ENCODE measurements at regions not wholly inside any gene's neighbourhood (a gene's known extent, or its start where the extent isn't known, plus 50 kb on each side); places are given as distances from the start of the nearest gene placed in this dataset.

DNA sequence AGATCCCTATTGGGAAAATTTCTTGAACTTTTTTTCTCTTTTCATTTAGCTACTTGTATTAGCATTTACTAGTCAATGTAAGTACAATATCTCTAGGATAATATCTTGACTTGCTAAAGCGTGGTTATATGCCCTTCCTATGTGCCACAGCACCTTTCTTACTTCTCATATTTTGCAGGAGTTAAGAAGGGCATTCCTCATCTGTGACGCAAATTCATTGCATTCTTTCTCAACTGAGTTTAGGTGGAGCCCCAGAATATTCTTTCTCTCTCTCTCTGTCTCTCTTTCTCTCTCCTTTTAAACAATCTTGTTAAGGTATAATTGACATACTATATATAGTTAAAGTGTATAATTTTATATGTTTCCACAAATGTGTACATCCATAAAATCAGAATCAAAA, 266.1 kb downstream of the RAB38 start:
- no peak for DNase-seq (ENCODE audit: extremely low spot score in 2 of 2)
- Histone ChIP-seq H3K4me3 (no peak overlapping the region), H3K27me3 (no peaks in the 10 kb centered on the region), H3K4me1 (no peaks in the 10 kb centered on the region), H3K27ac (no peak overlapping the region), H3K36me3 (no peaks in the 10 kb centered on the region), H3K9me3 (no peaks in the 10 kb centered on the region)
- TF ChIP-seq POLR2AphosphoS5 (IDR thresholded peaks at IDR 0.05; ENCODE audit: insufficient read depth in 1 of 2, low read depth in 1 of 2) (no peak), POLR2A (IDR thresholded peaks at IDR 0.05) (no peak)
- TF ChIP-seq, protein P1, sequence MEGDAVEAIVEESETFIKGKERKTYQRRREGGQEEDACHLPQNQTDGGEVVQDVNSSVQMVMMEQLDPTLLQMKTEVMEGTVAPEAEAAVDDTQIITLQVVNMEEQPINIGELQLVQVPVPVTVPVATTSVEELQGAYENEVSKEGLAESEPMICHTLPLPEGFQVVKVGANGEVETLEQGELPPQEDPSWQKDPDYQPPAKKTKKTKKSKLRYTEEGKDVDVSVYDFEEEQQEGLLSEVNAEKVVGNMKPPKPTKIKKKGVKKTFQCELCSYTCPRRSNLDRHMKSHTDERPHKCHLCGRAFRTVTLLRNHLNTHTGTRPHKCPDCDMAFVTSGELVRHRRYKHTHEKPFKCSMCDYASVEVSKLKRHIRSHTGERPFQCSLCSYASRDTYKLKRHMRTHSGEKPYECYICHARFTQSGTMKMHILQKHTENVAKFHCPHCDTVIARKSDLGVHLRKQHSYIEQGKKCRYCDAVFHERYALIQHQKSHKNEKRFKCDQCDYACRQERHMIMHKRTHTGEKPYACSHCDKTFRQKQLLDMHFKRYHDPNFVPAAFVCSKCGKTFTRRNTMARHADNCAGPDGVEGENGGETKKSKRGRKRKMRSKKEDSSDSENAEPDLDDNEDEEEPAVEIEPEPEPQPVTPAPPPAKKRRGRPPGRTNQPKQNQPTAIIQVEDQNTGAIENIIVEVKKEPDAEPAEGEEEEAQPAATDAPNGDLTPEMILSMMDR (IDR thresholded peaks at IDR 0.05) = no peak
- intact Hi-C loops (cut with DNase I) = no loop called here

DNA sequence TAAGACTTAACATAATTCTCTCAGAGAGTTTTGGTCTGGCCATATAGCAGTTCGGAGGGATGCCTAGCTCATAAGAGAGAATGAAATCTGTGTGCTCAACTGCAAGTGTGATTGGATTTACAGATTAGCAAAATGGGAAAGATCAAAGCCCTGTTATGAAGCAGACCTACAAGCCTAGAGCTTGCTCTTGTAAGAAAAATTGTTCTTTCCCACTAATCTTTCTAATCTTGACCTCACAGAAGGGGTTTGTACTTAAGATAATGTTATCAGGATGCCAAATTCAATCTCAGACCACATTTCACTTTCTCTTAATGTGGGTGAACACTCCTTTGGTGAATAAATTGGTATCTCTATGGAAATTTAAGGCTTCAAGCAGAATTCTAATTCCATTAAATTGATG, 267.2 kb downstream of the RAB38 start:
- no peaks in the 10 kb centered on the region for H3K4me1 ChIP-seq
- no peaks in the 10 kb centered on the region for H3K36me3 ChIP-seq
- no peaks in the 10 kb centered on the region for H3K9me3 ChIP-seq
- no peak for DNase-seq (ENCODE audit: extremely low spot score in 2 of 2)
- H3K27me3 ChIP-seq = no peaks in the 10 kb centered on the region
- H3K4me3 ChIP-seq = no peak overlapping the region
- TF ChIP-seq POLR2A (IDR thresholded peaks at IDR 0.05) = no peak
- TF ChIP-seq, protein P1 (IDR thresholded peaks at IDR 0.05) = no peak
- no peak for TF ChIP-seq POLR2AphosphoS5 (IDR thresholded peaks at IDR 0.05; ENCODE audit: insufficient read depth in 1 of 2, low read depth in 1 of 2)
- intact Hi-C loops (cut with DNase I) = no loop called here
- no peak overlapping the region for H3K27ac ChIP-seq

DNA sequence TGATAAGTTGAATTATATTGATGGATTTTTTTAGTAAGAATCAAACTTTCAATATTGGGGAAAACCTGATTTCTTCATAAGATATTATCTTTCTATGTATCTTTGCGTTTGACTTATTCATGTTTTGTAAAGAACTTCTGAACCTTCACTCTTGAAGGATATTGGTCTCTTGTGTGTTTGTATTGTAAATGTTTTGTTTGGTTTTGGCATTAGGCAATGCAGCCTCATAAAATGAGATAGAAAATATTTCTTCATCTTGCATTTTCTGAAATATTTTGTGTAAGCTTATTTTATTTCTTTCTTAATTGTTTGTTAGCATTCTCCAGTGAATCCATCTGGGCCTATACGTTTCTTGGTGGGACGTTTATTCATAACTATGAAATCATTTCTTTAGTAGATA, 271.9 kb downstream of the RAB38 start:
- H3K9me3 ChIP-seq = no peaks in the 10 kb centered on the region
- intact Hi-C loops (cut with DNase I) = no loop called here
- DNase-seq (ENCODE audit: extremely low spot score in 2 of 2) = no peak
- peaks cover 4% of the 10 kb centered on the region for H3K4me1 ChIP-seq
- no peaks in the 10 kb centered on the region for H3K36me3 ChIP-seq
- no peak overlapping the region for H3K4me3 ChIP-seq
- H3K27ac ChIP-seq = no peak overlapping the region
- H3K27me3 ChIP-seq = no peaks in the 10 kb centered on the region
- TF ChIP-seq POLR2A (IDR thresholded peaks at IDR 0.05) = no peak
- TF ChIP-seq, protein P1 (IDR thresholded peaks at IDR 0.05) = no peak
- TF ChIP-seq POLR2AphosphoS5 (IDR thresholded peaks at IDR 0.05; ENCODE audit: insufficient read depth in 1 of 2, low read depth in 1 of 2) = no peak

DNA sequence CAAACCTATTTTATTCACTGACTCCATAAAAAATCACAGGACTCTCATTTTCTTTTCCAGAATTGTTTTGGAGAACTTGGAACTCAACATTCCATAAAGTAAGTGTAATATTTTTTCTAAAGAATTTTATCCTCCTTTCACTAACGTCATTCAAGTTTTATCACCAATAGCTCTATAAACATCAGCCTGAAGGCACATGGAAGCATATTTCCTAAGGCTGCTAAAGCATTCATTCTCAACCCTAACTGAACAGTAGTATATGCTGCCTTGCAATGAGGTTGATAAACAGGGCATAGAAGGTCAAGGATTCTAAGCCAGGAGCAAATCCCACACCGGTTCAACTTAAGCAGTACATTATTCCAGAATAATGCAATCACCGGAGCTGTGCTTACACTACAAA, 273.9 kb downstream of the RAB38 start:
- H3K27me3 ChIP-seq = no peaks in the 10 kb centered on the region
- TF ChIP-seq POLR2AphosphoS5 (IDR thresholded peaks at IDR 0.05; ENCODE audit: insufficient read depth in 1 of 2, low read depth in 1 of 2) (no peak), POLR2A (IDR thresholded peaks at IDR 0.05) (no peak)
- TF ChIP-seq, protein P1 (IDR thresholded peaks at IDR 0.05) = no peak
- no peak overlapping the region for H3K27ac ChIP-seq
- intact Hi-C loops (cut with DNase I) = no loop called here
- no peaks in the 10 kb centered on the region for H3K9me3 ChIP-seq
- DNase-seq (ENCODE audit: extremely low spot score in 2 of 2) = no peak
- H3K4me1 ChIP-seq = peaks cover 4% of the 10 kb centered on the region
- no peaks in the 10 kb centered on the region for H3K36me3 ChIP-seq
- no peak overlapping the region for H3K4me3 ChIP-seq

DNA sequence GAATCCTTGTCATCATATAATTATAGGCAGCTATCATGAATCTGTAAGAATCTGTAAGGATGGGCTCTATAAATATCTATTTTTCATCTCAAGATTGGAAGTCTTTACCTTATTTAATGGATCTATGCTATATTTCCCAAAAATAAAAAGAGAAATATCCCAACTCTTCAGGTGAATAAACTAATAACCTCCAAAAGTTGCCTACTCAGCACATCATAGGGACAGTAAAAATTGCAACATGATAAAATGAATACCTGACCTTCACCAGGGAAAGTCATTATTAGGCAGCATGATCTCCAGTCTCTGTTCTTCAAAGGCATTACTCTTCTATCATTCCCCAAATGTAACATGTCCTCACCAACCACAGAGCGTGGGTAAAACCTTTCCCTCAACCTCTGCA, 277.3 kb downstream of the RAB38 start:
- peaks cover 4% of the 10 kb centered on the region for H3K4me1 ChIP-seq
- no peaks in the 10 kb centered on the region for H3K9me3 ChIP-seq
- H3K27ac ChIP-seq = no peak overlapping the region
- no peak for DNase-seq (ENCODE audit: extremely low spot score in 2 of 2)
- H3K4me3 ChIP-seq = no peak overlapping the region
- no peaks in the 10 kb centered on the region for H3K36me3 ChIP-seq
- no peaks in the 10 kb centered on the region for H3K27me3 ChIP-seq
- intact Hi-C loops (cut with DNase I) = no loop called here
- TF ChIP-seq POLR2AphosphoS5 (IDR thresholded peaks at IDR 0.05; ENCODE audit: insufficient read depth in 1 of 2, low read depth in 1 of 2) = no peak
- TF ChIP-seq, protein P1 (IDR thresholded peaks at IDR 0.05) = no peak
- no peak for TF ChIP-seq POLR2A (IDR thresholded peaks at IDR 0.05)

All from vagina (tissue), 2 donors.